ENCODE measurements at regions not wholly inside any gene's neighbourhood (a gene's known extent, or its start where the extent isn't known, plus 50 kb on each side); places are given as distances from the start of the nearest gene placed in this dataset.

GRCh38 chr4:79087071-79087470 is 147.8 kb upstream of the PAQR3 start:
- DNase-seq (ENCODE audit: low read depth in 1 of 2, low spot score in 1 of 2) (no peak), ATAC-seq (no peak), FAIRE-seq (no peak)
- TF ChIP-seq JUN (IDR thresholded peaks at IDR 0.05) = no peak
- TF ChIP-seq MAZ (IDR thresholded peaks at IDR 0.05; ENCODE audit: borderline replicate concordance, low read depth, low read length) = no peak
- Histone ChIP-seq H3K4me2 (no peak overlapping the region), H3K4me3 (no peak overlapping the region), H3K27ac (no peak overlapping the region), H3K4me1 (no peaks in the 10 kb centered on the region), H3K9me3 (no peaks in the 10 kb centered on the region)
- POLR2A ChIA-PET = no interaction called here
- CTCF ChIA-PET = interaction anchor here (0.7 kb wide), 1 partner anchor 133 kb away, joined by 3 read pairs; no protein-coding TSS in a partner anchor
- WGBS (ENCODE audit: missing lambda C conversion rate) = 61% methylated on average over 3 of the region's 3 CpGs

- ATAC-seq (no peak), DNase-seq (ENCODE audit: low read depth in 1 of 2, low spot score in 1 of 2) (no peak), FAIRE-seq (no peak)
- TF ChIP-seq HEYL (CRISPR knock-in tag; IDR thresholded peaks at IDR 0.05) (no peak), TP53 (CRISPR knock-in tag; IDR thresholded peaks at IDR 0.05) (no peak), RCOR1 (IDR thresholded peaks at IDR 0.05; ENCODE audit: low read depth, low read length) (no peak), SMC3 (IDR thresholded peaks at IDR 0.05) (no peak), BHLHE40 (IDR thresholded peaks at IDR 0.05; ENCODE audit: low read depth, low read length) (no peak), JUN (IDR thresholded peaks at IDR 0.05) (no peak), HOXB13 (CRISPR knock-in tag; IDR thresholded peaks at IDR 0.05; ENCODE audit: low read depth) (no peak), POLR2A (IDR thresholded peaks at IDR 0.05; ENCODE audit: low read length) (no peak)
- ChIA-PET POLR2A (no interaction called here), CTCF (no interaction called here)
- no peak overlapping the region for H3K4me3 ChIP-seq
- H3K9me3 ChIP-seq = no peaks in the 10 kb centered on the region
- no peak overlapping the region for H3K27ac ChIP-seq
- H3K4me1 ChIP-seq = no peaks in the 10 kb centered on the region
- no peak overlapping the region for H3K4me2 ChIP-seq
- 4% methylated on average over 2 of the region's 2 CpGs for WGBS (ENCODE audit: missing lambda C conversion rate)
These were observed 144.3 kb upstream of the PAQR3 start for GRCh38 chr4:79083406-79084010.

GRCh38 chr4:79082997-79083396 is 143.8 kb upstream of the PAQR3 start:
- ChIA-PET CTCF (no interaction called here), POLR2A (no interaction called here)

GRCh38 chr4:79081973-79082372 is 142.7 kb upstream of the PAQR3 start:
- FAIRE-seq = no peak
- POLR2A ChIA-PET = no interaction called here

More at GRCh38 chr4:79082997-79083396, 143.8 kb upstream of the PAQR3 start:
- Histone ChIP-seq H3K9me3 (no peaks in the 10 kb centered on the region), H3K4me3 (no peak overlapping the region), H3K4me1 (no peaks in the 10 kb centered on the region), H3K27ac (no peak overlapping the region), H3K4me2 (no peak overlapping the region)
- DNase-seq (ENCODE audit: low read depth in 1 of 2, low spot score in 1 of 2) (no peak), ATAC-seq (no peak), FAIRE-seq (no peak)
- WGBS (ENCODE audit: missing lambda C conversion rate) = 31% methylated on average over 6 of the region's 6 CpGs
- TF ChIP-seq ATOH8 (CRISPR knock-in tag; IDR thresholded peaks at IDR 0.05; ENCODE audit: low read depth) = no peak
- no peak for TF ChIP-seq MYC (IDR thresholded peaks at IDR 0.05; ENCODE audit: borderline replicate concordance, low read length)

GRCh38 chr4:79078339-79078738 is 139.1 kb upstream of the PAQR3 start:
- 44% methylated on average over 1 of the region's 1 CpG for WGBS (ENCODE audit: missing lambda C conversion rate)
- no peak for FAIRE-seq
- ATAC-seq = no peak
- Histone ChIP-seq H3K27ac (no peak overlapping the region), H3K4me1 (no peaks in the 10 kb centered on the region), H3K9me3 (no peaks in the 10 kb centered on the region), H3K4me2 (no peak overlapping the region), H3K4me3 (no peak overlapping the region)
- ChIA-PET POLR2A (no interaction called here), CTCF (no interaction called here)
- no peak for TF ChIP-seq CBX8 (IDR thresholded peaks at IDR 0.05)
- no peak for DNase-seq (ENCODE audit: low read depth in 1 of 2, low spot score in 1 of 2)

More at GRCh38 chr4:79081973-79082372, 142.7 kb upstream of the PAQR3 start:
- Histone ChIP-seq H3K4me2 (no peak overlapping the region), H3K4me1 (no peaks in the 10 kb centered on the region), H3K9me3 (no peaks in the 10 kb centered on the region), H3K27ac (no peak overlapping the region), H3K4me3 (no peak overlapping the region)
- no peak for DNase-seq (ENCODE audit: low read depth in 1 of 2, low spot score in 1 of 2)
- WGBS (ENCODE audit: missing lambda C conversion rate) = 0% methylated on average over 1 of the region's 1 CpG
- ATAC-seq = no peak
- no peak for TF ChIP-seq KDM1A (IDR thresholded peaks at IDR 0.05; ENCODE audit: low read depth)
- no peak for TF ChIP-seq RARB (CRISPR knock-in tag; IDR thresholded peaks at IDR 0.05)
- TF ChIP-seq E2F6 (IDR thresholded peaks at IDR 0.05; ENCODE audit: borderline replicate concordance, low read depth) = no peak
- TF ChIP-seq KDM5A (IDR thresholded peaks at IDR 0.05) = no peak
- no peak for TF ChIP-seq CBX8 (IDR thresholded peaks at IDR 0.05)
- TF ChIP-seq RCOR1 (IDR thresholded peaks at IDR 0.05; ENCODE audit: low read depth, low read length) = no peak
- no peak for TF ChIP-seq HOXB13 (CRISPR knock-in tag; IDR thresholded peaks at IDR 0.05; ENCODE audit: low read depth)
- TF ChIP-seq HDAC2 (IDR thresholded peaks at IDR 0.05) = no peak
- TF ChIP-seq HOXB5 (CRISPR knock-in tag; IDR thresholded peaks at IDR 0.05) = no peak
- CTCF ChIA-PET = no interaction called here

Measured in A549 (cell line).